Tibial artery (tissue), 4 donors: ENCODE measurements at regions not wholly inside any gene's neighbourhood (a gene's known extent, or its start where the extent isn't known, plus 50 kb on each side); places are given as distances from the start of the nearest gene placed in this dataset.

Experiments
- DNase-seq, 2 donors: peaks; one replicate each; pipeline ENCODE4 v3.0.0-alpha.2; 2019
- H3K27ac ChIP-seq, 2 donors: fragments of 200-600 bp; sonication (generic) in 1 of 2; 1 replicate in 1 of 2; 2 replicates in 1 of 2; pipeline ENCODE4 v1.5.1; 2018 to 2019; ENCODE audit warnings: mild to moderate bottlenecking in 1 of 2
- H3K27me3 ChIP-seq, 2 donors: fragments of 200-600 bp; sonication (generic) in 1 of 2; one replicate each; pipeline versions ENCODE4 v1.5.1 to v1.6.0; 2016 to 2019
- H3K36me3 ChIP-seq, 3 donors: fragments of 200-600 bp; sonication (generic) in 2 of 3; one replicate each; pipeline ENCODE4 v1.5.1; 2016 to 2019; ENCODE audit warnings: mild to moderate bottlenecking in 2 of 3
- H3K4me1 ChIP-seq, 4 donors: fragments of 200-600 bp; sonication (generic) in 2 of 4; 1 replicate in 3 of 4; 2 replicates in 1 of 4; pipeline ENCODE4 v1.5.1; 2016 to 2019
- H3K4me3 ChIP-seq, 2 donors: fragments of 200-600 bp; sonication (generic) in 1 of 2; 1 replicate in 1 of 2; 2 replicates in 1 of 2; pipeline ENCODE4 v1.5.1; 2018 to 2019; ENCODE audit warnings: mild to moderate bottlenecking in 2 of 2
- H3K9me3 ChIP-seq, 3 donors: fragments of 200-600 bp; sonication (generic) in 1 of 3; one replicate each; pipeline ENCODE4 v1.5.1; 2016 to 2019
- intact Hi-C: fragments of 100-400 bp; cut with DNase I; formaldehyde crosslinking; loops from one replicate; pipeline ENCODE4 v1.15.0; 2023; ENCODE audit warnings: low total_unique reads
- TF ChIP-seq, protein P1 (sequence below), 2 experiments: fragments of 200-600 bp in 1 of 2; fragments of 450-650 bp in 1 of 2; IDR thresholded peaks; one replicate each; pipeline ENCODE4 v1.5.1; 2017 to 2019; ENCODE audit warnings: antibody characterized with exemption in 2 of 2, mild to moderate bottlenecking in 1 of 2, moderate library complexity in 1 of 2

DNA sequence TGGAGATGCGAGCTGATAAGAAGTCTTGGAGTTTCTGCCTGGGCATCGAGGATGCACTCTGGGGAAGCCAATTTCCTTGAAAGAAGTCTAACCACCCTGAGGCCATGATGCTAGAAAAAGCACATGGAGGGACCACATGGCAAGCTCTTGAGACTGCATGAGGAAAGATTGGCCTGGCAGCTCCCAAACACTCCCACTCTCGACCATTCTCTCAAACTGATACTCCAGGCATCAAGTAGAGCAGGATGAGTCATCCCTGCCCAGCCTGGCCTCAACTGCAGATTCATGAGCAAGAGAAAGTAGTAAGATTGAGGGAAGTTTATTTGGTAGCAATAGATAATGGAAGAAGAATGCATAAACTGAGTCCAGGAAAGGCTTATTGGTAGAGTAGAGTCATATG, 194.3 kb downstream of the KIF18A start:
- TF ChIP-seq, protein P1, sequence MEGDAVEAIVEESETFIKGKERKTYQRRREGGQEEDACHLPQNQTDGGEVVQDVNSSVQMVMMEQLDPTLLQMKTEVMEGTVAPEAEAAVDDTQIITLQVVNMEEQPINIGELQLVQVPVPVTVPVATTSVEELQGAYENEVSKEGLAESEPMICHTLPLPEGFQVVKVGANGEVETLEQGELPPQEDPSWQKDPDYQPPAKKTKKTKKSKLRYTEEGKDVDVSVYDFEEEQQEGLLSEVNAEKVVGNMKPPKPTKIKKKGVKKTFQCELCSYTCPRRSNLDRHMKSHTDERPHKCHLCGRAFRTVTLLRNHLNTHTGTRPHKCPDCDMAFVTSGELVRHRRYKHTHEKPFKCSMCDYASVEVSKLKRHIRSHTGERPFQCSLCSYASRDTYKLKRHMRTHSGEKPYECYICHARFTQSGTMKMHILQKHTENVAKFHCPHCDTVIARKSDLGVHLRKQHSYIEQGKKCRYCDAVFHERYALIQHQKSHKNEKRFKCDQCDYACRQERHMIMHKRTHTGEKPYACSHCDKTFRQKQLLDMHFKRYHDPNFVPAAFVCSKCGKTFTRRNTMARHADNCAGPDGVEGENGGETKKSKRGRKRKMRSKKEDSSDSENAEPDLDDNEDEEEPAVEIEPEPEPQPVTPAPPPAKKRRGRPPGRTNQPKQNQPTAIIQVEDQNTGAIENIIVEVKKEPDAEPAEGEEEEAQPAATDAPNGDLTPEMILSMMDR (IDR thresholded peaks at IDR 0.05), result no peak
- H3K27ac ChIP-seq, result no peak overlapping the region
- H3K9me3 ChIP-seq, result no peaks in the 10 kb centered on the region
- no peaks in the 10 kb centered on the region for H3K27me3 ChIP-seq
- no peak for DNase-seq
- H3K4me3 ChIP-seq, result no peak overlapping the region
- intact Hi-C loops, result no loop called here
- no peaks in the 10 kb centered on the region for H3K4me1 ChIP-seq
- H3K36me3 ChIP-seq, result no peaks in the 10 kb centered on the region

DNA sequence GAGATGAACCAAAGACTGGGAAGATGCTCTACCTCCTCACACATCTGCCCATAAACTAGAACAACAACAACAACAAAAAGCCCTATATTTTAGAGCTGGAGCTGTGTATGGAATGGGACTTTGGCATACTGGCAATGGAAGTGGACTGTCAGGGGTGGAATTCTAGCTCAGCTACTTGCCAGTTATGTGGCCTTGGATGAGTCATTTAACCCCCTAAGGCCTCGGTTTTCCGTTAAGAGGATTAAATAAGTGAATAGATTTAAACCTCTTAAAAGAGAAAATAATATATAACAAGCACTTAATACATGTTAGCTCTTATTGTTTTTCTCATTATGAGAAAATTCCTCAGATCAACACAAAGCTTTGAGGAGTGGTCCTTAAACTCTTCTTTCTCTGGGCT, 195.0 kb downstream of the KIF18A start:
- DNase-seq, result no peak
- H3K27ac ChIP-seq, result no peak overlapping the region
- no peaks in the 10 kb centered on the region for H3K9me3 ChIP-seq
- no peaks in the 10 kb centered on the region for H3K36me3 ChIP-seq
- H3K4me1 ChIP-seq, result no peaks in the 10 kb centered on the region
- no peak overlapping the region for H3K4me3 ChIP-seq
- H3K27me3 ChIP-seq, result no peaks in the 10 kb centered on the region
- TF ChIP-seq, protein P1 (IDR thresholded peaks at IDR 0.05), result no peak
- intact Hi-C loops, result no loop called here

DNA sequence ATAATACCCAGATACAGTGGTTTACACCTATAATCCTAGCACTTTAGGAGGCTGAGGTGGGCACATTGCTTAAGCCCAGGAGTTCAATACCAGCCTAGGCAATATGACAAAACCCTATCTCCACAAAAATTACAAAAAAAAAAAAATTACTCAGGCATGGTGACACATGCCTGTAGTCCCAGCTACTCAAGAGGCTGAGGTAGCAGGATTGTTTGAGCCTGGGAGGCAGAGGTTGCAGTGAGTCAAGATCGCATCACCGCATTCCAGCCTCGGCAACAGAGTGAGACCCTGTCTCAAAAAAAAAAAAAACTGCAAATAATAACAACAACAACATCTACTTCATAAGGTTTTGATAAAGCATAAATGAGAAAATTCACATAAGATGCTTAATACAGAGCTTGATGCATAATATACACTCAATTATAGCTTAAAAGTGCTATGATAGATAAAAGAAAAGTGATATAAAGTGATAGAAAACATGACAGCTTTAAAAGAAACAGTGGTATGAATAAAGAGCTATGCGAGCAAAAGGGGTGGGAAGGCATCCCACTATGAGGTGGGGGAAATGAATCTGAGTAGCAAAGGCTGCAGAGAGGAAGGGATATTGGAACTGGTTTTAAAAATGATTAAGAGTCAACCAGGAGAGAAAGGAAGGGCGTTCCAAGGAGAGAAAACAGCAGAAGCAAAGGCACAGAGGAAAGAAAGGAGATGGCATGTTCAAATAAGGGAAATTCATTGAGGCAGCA, 197.6 kb downstream of the KIF18A start:
- intact Hi-C loops, result no loop called here
- H3K4me1 ChIP-seq, result no peaks in the 10 kb centered on the region
- DNase-seq, result no peak
- no peaks in the 10 kb centered on the region for H3K27me3 ChIP-seq
- no peaks in the 10 kb centered on the region for H3K36me3 ChIP-seq
- TF ChIP-seq, protein P1 (IDR thresholded peaks at IDR 0.05), result no peak
- H3K27ac ChIP-seq, result no peak overlapping the region
- no peak overlapping the region for H3K4me3 ChIP-seq
- H3K9me3 ChIP-seq, result no peaks in the 10 kb centered on the region

DNA sequence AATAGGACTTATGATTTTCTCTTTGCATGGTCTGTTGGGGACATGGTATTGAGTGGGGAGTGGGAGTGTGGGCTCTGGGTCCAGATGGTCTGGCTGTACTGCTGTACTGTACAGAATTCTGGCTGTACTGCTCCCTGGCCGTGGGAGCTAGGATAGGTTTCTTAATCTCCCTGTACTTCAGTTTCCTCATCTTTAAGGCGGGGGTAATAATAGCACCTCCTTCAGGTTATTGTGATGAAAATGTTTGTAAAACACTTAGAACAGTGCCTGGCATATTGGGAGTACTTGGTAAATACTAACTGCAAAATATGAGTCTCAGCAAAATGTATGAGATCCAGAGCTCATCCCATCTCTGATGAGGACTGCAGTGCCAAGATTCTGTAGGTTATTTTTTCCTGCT, 198.6 kb downstream of the KIF18A start:
- TF ChIP-seq, protein P1 (IDR thresholded peaks at IDR 0.05), result no peak
- no peaks in the 10 kb centered on the region for H3K4me1 ChIP-seq
- H3K9me3 ChIP-seq, result no peaks in the 10 kb centered on the region
- no peak overlapping the region for H3K4me3 ChIP-seq
- DNase-seq, result no peak
- H3K36me3 ChIP-seq, result no peaks in the 10 kb centered on the region
- H3K27ac ChIP-seq, result no peak overlapping the region
- intact Hi-C loops, result no loop called here
- no peaks in the 10 kb centered on the region for H3K27me3 ChIP-seq

DNA sequence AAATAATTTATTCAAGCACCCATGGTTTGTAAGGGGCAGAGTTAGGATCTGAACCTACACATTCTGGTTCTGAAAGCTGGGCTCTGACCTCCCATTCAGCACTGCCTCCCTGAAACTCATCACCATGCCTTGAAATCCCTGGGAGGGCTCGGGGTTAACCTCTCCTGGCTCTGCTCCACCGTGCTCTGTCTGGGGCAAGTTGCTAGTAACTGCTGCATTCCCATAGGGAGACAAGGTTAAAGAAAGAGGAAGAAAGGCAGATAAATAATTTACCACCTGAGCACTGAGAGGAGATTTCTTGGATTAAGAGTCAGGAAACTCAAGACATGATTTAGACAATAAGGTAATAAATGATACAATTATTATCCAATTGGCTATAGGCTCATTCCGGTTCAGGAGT, 199.3 kb downstream of the KIF18A start:
- no peak overlapping the region for H3K4me3 ChIP-seq
- intact Hi-C loops, result no loop called here
- TF ChIP-seq, protein P1 (IDR thresholded peaks at IDR 0.05), result no peak
- no peaks in the 10 kb centered on the region for H3K36me3 ChIP-seq
- DNase-seq, result no peak
- H3K27ac ChIP-seq, result no peak overlapping the region
- no peaks in the 10 kb centered on the region for H3K27me3 ChIP-seq
- H3K4me1 ChIP-seq, result no peaks in the 10 kb centered on the region
- H3K9me3 ChIP-seq, result no peaks in the 10 kb centered on the region

DNA sequence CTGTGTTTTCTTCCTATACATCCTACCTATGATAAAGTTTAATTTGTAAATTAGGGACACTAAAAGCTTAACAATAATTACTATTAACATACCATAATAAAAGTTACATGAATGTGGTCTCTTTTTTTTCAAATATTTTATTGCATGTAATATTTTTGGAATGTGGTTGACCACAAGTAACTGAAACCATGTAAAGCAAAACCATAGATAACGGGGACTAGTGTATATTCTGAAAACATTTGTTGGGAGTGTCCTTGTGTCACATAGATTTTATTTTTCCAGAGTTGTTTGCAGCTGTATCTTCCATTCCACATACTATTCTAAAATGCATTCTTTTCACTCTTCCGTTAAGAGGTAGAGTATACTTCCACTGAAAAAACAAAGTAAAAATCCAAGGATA, 200.4 kb downstream of the KIF18A start:
- no peaks in the 10 kb centered on the region for H3K36me3 ChIP-seq
- H3K4me1 ChIP-seq, result no peaks in the 10 kb centered on the region
- TF ChIP-seq, protein P1 (IDR thresholded peaks at IDR 0.05), result no peak
- H3K9me3 ChIP-seq, result no peaks in the 10 kb centered on the region
- no peak overlapping the region for H3K27ac ChIP-seq
- H3K4me3 ChIP-seq, result no peak overlapping the region
- no peaks in the 10 kb centered on the region for H3K27me3 ChIP-seq
- intact Hi-C loops, result no loop called here
- DNase-seq, result no peak
